ENCODE measurements at regions not wholly inside any gene's neighbourhood (a gene's known extent, or its start where the extent isn't known, plus 50 kb on each side); places are given as distances from the start of the nearest gene placed in this dataset.

DNA sequence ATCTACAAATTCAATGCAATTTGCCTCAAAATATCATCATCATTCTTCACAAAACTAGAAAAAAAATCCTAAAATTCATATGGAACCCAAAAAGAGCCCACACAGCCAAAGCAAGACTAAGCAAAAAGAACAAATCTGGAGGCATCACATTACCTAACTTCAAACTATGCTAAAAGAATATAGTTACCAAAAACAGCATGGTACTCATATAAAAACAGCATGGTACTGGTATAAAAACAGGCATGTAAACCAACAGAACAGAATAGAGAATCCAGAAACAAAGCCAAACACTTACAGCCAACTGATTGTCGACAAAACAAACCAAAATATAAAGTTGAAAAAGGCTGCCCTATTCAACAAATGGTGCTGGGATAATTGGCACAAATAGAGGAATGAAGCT is 278.1 kb downstream of the TPBG start:
- TF ChIP-seq POLR2A (IDR thresholded peaks at IDR 0.05) = no peak
- TF ChIP-seq, protein P1, sequence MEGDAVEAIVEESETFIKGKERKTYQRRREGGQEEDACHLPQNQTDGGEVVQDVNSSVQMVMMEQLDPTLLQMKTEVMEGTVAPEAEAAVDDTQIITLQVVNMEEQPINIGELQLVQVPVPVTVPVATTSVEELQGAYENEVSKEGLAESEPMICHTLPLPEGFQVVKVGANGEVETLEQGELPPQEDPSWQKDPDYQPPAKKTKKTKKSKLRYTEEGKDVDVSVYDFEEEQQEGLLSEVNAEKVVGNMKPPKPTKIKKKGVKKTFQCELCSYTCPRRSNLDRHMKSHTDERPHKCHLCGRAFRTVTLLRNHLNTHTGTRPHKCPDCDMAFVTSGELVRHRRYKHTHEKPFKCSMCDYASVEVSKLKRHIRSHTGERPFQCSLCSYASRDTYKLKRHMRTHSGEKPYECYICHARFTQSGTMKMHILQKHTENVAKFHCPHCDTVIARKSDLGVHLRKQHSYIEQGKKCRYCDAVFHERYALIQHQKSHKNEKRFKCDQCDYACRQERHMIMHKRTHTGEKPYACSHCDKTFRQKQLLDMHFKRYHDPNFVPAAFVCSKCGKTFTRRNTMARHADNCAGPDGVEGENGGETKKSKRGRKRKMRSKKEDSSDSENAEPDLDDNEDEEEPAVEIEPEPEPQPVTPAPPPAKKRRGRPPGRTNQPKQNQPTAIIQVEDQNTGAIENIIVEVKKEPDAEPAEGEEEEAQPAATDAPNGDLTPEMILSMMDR (IDR thresholded peaks at IDR 0.05) = no peak
